Testis (tissue), 2 donors: ENCODE measurements at regions not wholly inside any gene's neighbourhood (a gene's known extent, or its start where the extent isn't known, plus 50 kb on each side); places are given as distances from the start of the nearest gene placed in this dataset.

Experiments used
- DNase-seq: peaks from one replicate; pipeline ENCODE4 v3.0.0-alpha.2; 2019
- H3K27ac ChIP-seq, 2 donors: fragments of 200-600 bp; sonication (generic); one replicate each; pipeline ENCODE4 v1.5.1; 2019
- H3K27me3 ChIP-seq: fragments of 200-600 bp; sonication (generic); one replicate; pipeline ENCODE4 v1.5.1; 2019
- H3K36me3 ChIP-seq: fragments of 200-600 bp; sonication (generic); one replicate; pipeline ENCODE4 v1.5.1; 2017; ENCODE audit warnings: low read depth; ENCODE audit errors: missing control alignments
- H3K4me1 ChIP-seq: fragments of 200-600 bp; sonication (generic); one replicate; pipeline ENCODE4 v1.5.1; 2019
- H3K4me3 ChIP-seq, 2 donors: fragments of 200-600 bp; sonication (generic); one replicate each; pipeline ENCODE4 v1.5.1; 2017 to 2019
- H3K9me3 ChIP-seq: fragments of 200-600 bp; sonication (generic); one replicate; pipeline ENCODE4 v1.5.1; 2017
- CTCF ChIP-seq, 3 experiments: fragments of 450-650 bp in 2 of 3; fragments of 200-600 bp in 1 of 3; sonication (generic) in 1 of 3; IDR thresholded peaks; one replicate each; pipeline ENCODE4 v1.5.1; 2016 to 2019; ENCODE audit warnings: antibody characterized with exemption in 3 of 3, mild to moderate bottlenecking in 2 of 3, moderate library complexity in 1 of 3
- POLR2A ChIP-seq: fragments of 450-650 bp; IDR thresholded peaks from one replicate; pipeline ENCODE4 v1.6.1; 2017; ENCODE audit warnings: antibody characterized with exemption, mild to moderate bottlenecking, moderate library complexity
- WGBS, 2 donors: methylation state at CpG; one replicate each; pipeline ENCODE4 v1.1.5; 2018; 5-methylcytosine and 5-hydroxymethylcytosine counted together
- intact Hi-C: fragments of 100-400 bp; cut with DNase I; formaldehyde crosslinking; loops from one replicate; pipeline ENCODE4 v1.15.1; 2023; ENCODE audit warnings: low total_unique reads

DNA sequence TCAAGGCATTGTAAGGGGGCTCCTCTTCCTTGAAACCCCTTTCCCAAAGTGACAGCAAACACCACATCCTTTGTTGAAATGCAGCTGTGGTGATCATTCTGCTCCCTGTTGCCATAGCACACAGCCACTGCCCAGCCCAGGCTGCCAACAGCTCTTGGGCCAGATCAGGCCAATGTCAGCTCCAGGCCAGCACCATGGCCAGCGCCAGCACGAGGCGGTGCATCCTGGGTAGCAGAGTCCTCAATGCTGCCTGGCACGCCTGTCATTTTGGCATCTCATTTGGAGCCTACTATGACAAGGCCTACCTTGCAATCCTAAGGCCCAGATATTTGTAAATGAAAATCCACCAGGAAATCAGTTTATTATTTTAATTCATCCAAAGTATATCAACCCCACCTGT, 390.6 kb downstream of the DNAH5 start:
- Histone ChIP-seq H3K4me1 (no peaks in the 10 kb centered on the region), H3K27me3 (no peaks in the 10 kb centered on the region), H3K9me3 (no peaks in the 10 kb centered on the region), H3K36me3 (no peaks in the 10 kb centered on the region), H3K27ac (no peak overlapping the region), H3K4me3 (no peak overlapping the region)
- 41 to 55% methylated on average over 4 of the region's 4 CpGs for WGBS, 2 donors
- DNase-seq: peak; percentile 25
- TF ChIP-seq CTCF (IDR thresholded peaks at IDR 0.05): no peak
- no peak for TF ChIP-seq POLR2A
- intact Hi-C loops: no loop called here

DNA sequence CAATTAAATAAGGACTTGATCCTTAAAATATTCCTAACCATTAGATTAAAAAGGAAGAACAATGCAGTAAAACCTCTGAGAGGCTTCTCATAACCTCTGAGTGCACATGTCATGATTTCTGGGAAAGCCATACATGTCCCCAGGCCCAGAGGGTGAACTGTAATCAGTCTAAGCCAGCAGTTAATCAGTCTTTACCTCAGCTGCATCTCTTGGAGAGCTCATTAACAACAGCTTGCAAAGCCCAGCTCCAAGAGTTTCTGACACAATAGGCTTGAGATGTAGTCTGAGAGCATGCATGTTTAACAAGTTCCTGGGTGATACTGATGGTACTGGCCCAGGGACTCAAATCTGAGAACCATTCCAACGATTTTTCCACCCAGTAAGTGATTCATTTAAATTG, 392.1 kb downstream of the DNAH5 start:
- Histone ChIP-seq H3K9me3 (no peaks in the 10 kb centered on the region), H3K4me1 (no peaks in the 10 kb centered on the region), H3K4me3 (no peak overlapping the region), H3K27me3 (no peaks in the 10 kb centered on the region), H3K36me3 (no peaks in the 10 kb centered on the region), H3K27ac (no peak overlapping the region)
- intact Hi-C loops: no loop called here
- TF ChIP-seq CTCF (IDR thresholded peaks at IDR 0.05) (no peak), POLR2A (no peak)
- 31 to 40% methylated on average over 1 of the region's 1 CpG for WGBS, 2 donors
- DNase-seq: no peak

GRCh38 chr5:13551645-13552044, 392.8 kb downstream of the DNAH5 start:
- no peak for DNase-seq
- no peaks in the 10 kb centered on the region for H3K4me1 ChIP-seq
- 62 to 66% methylated on average over 2 of the region's 2 CpGs for whole genome bisulfite sequencing, 2 donors

GRCh38 chr5:13540168-13540750, 404.2 kb downstream of the DNAH5 start:
- no peaks in the 10 kb centered on the region for H3K27me3 ChIP-seq
- TF ChIP-seq POLR2A (no peak), CTCF (IDR thresholded peaks at IDR 0.05) (no peak)
- 80% methylated on average over 2 of the region's 2 CpGs for WGBS, 2 donors
- no peak for DNase-seq
- H3K9me3 ChIP-seq: no peaks in the 10 kb centered on the region
- H3K27ac ChIP-seq: no peak overlapping the region
- intact Hi-C loops: no loop called here
- H3K4me3 ChIP-seq: no peak overlapping the region
- H3K36me3 ChIP-seq: no peaks in the 10 kb centered on the region
- no peaks in the 10 kb centered on the region for H3K4me1 ChIP-seq

More at GRCh38 chr5:13551645-13552044, 392.8 kb downstream of the DNAH5 start:
- Histone ChIP-seq H3K27me3 (no peaks in the 10 kb centered on the region), H3K4me3 (no peak overlapping the region), H3K27ac (no peak overlapping the region), H3K9me3 (no peaks in the 10 kb centered on the region), H3K36me3 (no peaks in the 10 kb centered on the region)
- intact Hi-C loops: no loop called here
- no peak for TF ChIP-seq CTCF (IDR thresholded peaks at IDR 0.05)
- TF ChIP-seq POLR2A: no peak

DNA sequence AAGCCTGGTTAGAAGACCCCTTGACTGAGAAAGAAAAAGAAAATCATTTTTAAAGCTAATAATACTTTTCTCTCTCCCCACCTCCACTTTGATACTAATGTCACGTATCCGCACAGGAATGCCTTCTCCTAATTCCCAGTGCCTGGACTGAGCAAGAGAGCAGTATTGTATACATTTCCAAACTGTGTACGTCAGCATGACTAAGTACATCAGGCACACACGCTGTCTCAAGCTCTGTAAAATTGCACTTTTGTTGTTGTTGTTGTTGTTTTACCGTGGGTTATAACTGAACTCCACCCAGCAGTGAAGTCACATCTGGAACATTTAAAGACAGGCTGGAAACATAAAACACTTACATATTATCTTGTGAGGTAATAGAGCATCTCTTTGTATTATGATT, 407.6 kb downstream of the DNAH5 start:
- no peak overlapping the region for H3K27ac ChIP-seq
- 89 to 93% methylated on average over 5 of the region's 5 CpGs for WGBS, 2 donors
- H3K9me3 ChIP-seq: no peaks in the 10 kb centered on the region
- no peaks in the 10 kb centered on the region for H3K36me3 ChIP-seq
- no peak overlapping the region for H3K4me3 ChIP-seq
- TF ChIP-seq POLR2A (no peak), CTCF (IDR thresholded peaks at IDR 0.05) (no peak)
- no peak for DNase-seq
- intact Hi-C loops: no loop called here
- H3K27me3 ChIP-seq: no peaks in the 10 kb centered on the region
- no peaks in the 10 kb centered on the region for H3K4me1 ChIP-seq
